Testis (tissue), 2 donors: ENCODE measurements at regions not wholly inside any gene's neighbourhood (a gene's known extent, or its start where the extent isn't known, plus 50 kb on each side); places are given as distances from the start of the nearest gene placed in this dataset.

Experiments
- DNase-seq: peaks from one replicate; pipeline ENCODE4 v3.0.0-alpha.2; 2019
- H3K27ac ChIP-seq, 2 donors: fragments of 200-600 bp; sonication (generic); one replicate each; pipeline ENCODE4 v1.5.1; 2019
- H3K27me3 ChIP-seq: fragments of 200-600 bp; sonication (generic); one replicate; pipeline ENCODE4 v1.5.1; 2019
- H3K36me3 ChIP-seq: fragments of 200-600 bp; sonication (generic); one replicate; pipeline ENCODE4 v1.5.1; 2017; ENCODE audit warnings: low read depth; ENCODE audit errors: missing control alignments
- H3K4me1 ChIP-seq: fragments of 200-600 bp; sonication (generic); one replicate; pipeline ENCODE4 v1.5.1; 2019
- H3K4me3 ChIP-seq, 2 donors: fragments of 200-600 bp; sonication (generic); one replicate each; pipeline ENCODE4 v1.5.1; 2017 to 2019
- H3K9me3 ChIP-seq: fragments of 200-600 bp; sonication (generic); one replicate; pipeline ENCODE4 v1.5.1; 2017
- POLR2A ChIP-seq: fragments of 450-650 bp; IDR thresholded peaks from one replicate; pipeline ENCODE4 v1.6.1; 2017; ENCODE audit warnings: antibody characterized with exemption, mild to moderate bottlenecking, moderate library complexity
- WGBS, 2 donors: methylation state at CpG; one replicate each; pipeline ENCODE4 v1.1.5; 2018; 5-methylcytosine and 5-hydroxymethylcytosine counted together
- intact Hi-C: fragments of 100-400 bp; cut with DNase I; formaldehyde crosslinking; loops from one replicate; pipeline ENCODE4 v1.15.1; 2023; ENCODE audit warnings: low total_unique reads
- TF ChIP-seq, protein P1 (sequence below), 3 experiments: fragments of 450-650 bp in 2 of 3; fragments of 200-600 bp in 1 of 3; sonication (generic) in 1 of 3; IDR thresholded peaks; one replicate each; pipeline ENCODE4 v1.5.1; 2016 to 2019; ENCODE audit warnings: antibody characterized with exemption in 3 of 3, mild to moderate bottlenecking in 2 of 3, moderate library complexity in 1 of 3

DNA sequence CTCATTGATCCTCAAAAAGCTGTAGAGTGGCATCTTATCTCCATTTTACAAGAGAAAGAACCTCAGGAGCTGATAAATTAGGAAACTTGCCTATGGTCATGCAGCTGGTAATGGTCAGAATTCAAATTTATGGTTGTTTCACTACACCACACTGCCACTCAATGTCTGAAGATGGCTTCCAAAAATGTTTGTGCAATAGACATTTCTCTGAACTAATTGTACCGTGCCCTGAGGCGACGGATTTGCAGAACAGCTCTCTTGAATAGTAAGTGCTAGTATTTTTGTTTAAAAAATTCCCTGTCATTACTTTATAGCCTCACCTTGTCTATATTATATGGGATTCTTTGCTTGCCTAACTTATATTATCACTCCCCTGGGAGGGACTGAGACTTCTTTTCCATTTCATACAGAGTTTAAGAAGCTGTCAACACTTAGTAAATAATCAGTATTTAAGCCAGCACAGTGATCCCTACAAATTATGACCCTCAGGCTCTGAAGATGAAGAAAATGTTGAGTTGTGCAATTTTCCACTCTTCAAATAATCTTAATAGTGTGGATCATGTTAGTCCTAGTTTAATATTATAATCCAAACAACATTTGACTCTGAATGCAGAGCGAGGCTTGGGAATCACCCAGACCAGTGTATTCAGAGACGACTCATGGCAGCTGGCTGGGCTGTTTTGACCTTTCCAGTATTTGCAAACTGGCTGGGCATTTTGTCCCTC lies 346.6 kb downstream of the PTEN start:
- no peak overlapping the region for H3K27ac ChIP-seq
- intact Hi-C loops: no loop called here
- 81 to 87% methylated on average over 5 of the region's 5 CpGs for WGBS, 2 donors
- DNase-seq: peak; percentile 31
- no peak overlapping the region for H3K4me3 ChIP-seq
- H3K27me3 ChIP-seq: no peaks in the 10 kb centered on the region
- H3K9me3 ChIP-seq: no peaks in the 10 kb centered on the region
- H3K36me3 ChIP-seq: no peaks in the 10 kb centered on the region
- TF ChIP-seq POLR2A: no peak
- TF ChIP-seq, protein P1, sequence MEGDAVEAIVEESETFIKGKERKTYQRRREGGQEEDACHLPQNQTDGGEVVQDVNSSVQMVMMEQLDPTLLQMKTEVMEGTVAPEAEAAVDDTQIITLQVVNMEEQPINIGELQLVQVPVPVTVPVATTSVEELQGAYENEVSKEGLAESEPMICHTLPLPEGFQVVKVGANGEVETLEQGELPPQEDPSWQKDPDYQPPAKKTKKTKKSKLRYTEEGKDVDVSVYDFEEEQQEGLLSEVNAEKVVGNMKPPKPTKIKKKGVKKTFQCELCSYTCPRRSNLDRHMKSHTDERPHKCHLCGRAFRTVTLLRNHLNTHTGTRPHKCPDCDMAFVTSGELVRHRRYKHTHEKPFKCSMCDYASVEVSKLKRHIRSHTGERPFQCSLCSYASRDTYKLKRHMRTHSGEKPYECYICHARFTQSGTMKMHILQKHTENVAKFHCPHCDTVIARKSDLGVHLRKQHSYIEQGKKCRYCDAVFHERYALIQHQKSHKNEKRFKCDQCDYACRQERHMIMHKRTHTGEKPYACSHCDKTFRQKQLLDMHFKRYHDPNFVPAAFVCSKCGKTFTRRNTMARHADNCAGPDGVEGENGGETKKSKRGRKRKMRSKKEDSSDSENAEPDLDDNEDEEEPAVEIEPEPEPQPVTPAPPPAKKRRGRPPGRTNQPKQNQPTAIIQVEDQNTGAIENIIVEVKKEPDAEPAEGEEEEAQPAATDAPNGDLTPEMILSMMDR (IDR thresholded peaks at IDR 0.05): no peak
- peaks cover 9% of the 10 kb centered on the region for H3K4me1 ChIP-seq

DNA sequence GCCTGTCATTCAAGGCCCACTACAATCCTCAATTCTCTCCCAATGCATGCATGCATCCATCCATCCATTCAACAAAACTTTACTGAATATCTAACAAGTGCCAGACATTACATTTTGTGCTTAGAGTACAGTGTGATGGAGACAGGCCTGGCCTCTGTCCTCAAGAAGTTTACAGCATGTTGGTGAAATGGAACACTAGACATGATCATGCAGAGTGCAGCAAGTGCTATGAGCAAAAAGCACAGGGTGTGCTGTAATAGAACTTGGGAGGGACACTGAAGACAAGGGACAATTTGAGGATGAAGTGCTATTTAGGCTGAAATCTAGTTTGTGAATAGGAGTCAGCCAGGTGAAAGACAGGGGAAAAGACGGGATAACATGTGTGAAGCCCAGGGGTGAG lies 347.8 kb downstream of the PTEN start:
- H3K27ac ChIP-seq: no peak overlapping the region
- no peaks in the 10 kb centered on the region for H3K9me3 ChIP-seq
- 85 to 95% methylated on average over 1 of the region's 1 CpG for WGBS, 2 donors
- DNase-seq: no peak
- peaks cover 7% of the 10 kb centered on the region for H3K4me1 ChIP-seq
- TF ChIP-seq POLR2A: no peak
- TF ChIP-seq, protein P1 (IDR thresholded peaks at IDR 0.05): no peak
- intact Hi-C loops: no loop called here
- no peaks in the 10 kb centered on the region for H3K36me3 ChIP-seq
- H3K4me3 ChIP-seq: no peak overlapping the region
- H3K27me3 ChIP-seq: no peaks in the 10 kb centered on the region

GRCh38 chr10:88212069-88212468 lies 348.6 kb downstream of the PTEN start:
- H3K4me3 ChIP-seq: no peak overlapping the region
- no peaks in the 10 kb centered on the region for H3K27me3 ChIP-seq
- H3K27ac ChIP-seq: no peak overlapping the region
- H3K4me1 ChIP-seq: peaks cover 4% of the 10 kb centered on the region
- no peak for DNase-seq
- TF ChIP-seq, protein P1 (IDR thresholded peaks at IDR 0.05): no peak
- no peak for TF ChIP-seq POLR2A
- intact Hi-C loops: no loop called here
- no peaks in the 10 kb centered on the region for H3K9me3 ChIP-seq
- H3K36me3 ChIP-seq: no peaks in the 10 kb centered on the region

GRCh38 chr10:88213065-88213605 lies 349.7 kb downstream of the PTEN start:
- intact Hi-C loops: no loop called here
- H3K4me1 ChIP-seq: peaks cover 4% of the 10 kb centered on the region
- no peaks in the 10 kb centered on the region for H3K9me3 ChIP-seq
- no peak for DNase-seq
- H3K36me3 ChIP-seq: no peaks in the 10 kb centered on the region
- no peaks in the 10 kb centered on the region for H3K27me3 ChIP-seq
- no peak for TF ChIP-seq POLR2A
- TF ChIP-seq, protein P1 (IDR thresholded peaks at IDR 0.05): no peak
- WGBS, 2 donors: 75 to 77% methylated on average over 6 of the region's 6 CpGs
- no peak overlapping the region for H3K27ac ChIP-seq
- H3K4me3 ChIP-seq: no peak overlapping the region

DNA sequence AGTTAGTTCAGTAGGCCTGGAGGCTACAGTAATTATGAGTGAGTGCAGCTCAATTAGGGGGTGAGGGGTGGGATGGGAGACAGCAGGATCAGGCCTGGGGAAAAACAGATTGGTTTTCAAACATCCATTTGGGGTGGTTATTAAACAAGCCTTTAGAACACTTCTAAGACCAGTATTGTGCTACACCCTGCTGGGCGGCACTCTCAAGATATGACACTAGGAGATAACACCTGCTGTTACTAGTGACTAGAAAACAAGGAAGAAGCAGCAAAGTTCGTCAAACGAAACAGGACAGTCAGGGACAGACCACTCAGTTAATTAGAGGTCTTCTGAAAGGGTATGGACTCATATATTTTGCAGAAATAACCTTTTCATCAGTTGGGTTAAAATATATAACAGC lies 353.6 kb downstream of the PTEN start:
- Histone ChIP-seq H3K36me3 (no peaks in the 10 kb centered on the region), H3K27me3 (no peaks in the 10 kb centered on the region), H3K27ac (no peak overlapping the region), H3K4me1 (no peaks in the 10 kb centered on the region), H3K4me3 (no peak overlapping the region), H3K9me3 (no peaks in the 10 kb centered on the region)
- TF ChIP-seq, protein P1 (IDR thresholded peaks at IDR 0.05): no peak
- no peak for TF ChIP-seq POLR2A
- 69 to 74% methylated on average over 3 of the region's 3 CpGs for whole genome bisulfite sequencing, 2 donors
- peak; percentile 55 for DNase-seq
- intact Hi-C loops: no loop called here
